NCI-H526 (cell line): ENCODE measurements at regions not wholly inside any gene's neighbourhood (a gene's known extent, or its start where the extent isn't known, plus 50 kb on each side); places are given as distances from the start of the nearest gene placed in this dataset.

ENCODE experiments used
- DNase-seq, 2 experiments: peaks; one replicate each; lab custom pipeline; 2025; lab: John Stamatoyannopoulos, UW

DNA sequence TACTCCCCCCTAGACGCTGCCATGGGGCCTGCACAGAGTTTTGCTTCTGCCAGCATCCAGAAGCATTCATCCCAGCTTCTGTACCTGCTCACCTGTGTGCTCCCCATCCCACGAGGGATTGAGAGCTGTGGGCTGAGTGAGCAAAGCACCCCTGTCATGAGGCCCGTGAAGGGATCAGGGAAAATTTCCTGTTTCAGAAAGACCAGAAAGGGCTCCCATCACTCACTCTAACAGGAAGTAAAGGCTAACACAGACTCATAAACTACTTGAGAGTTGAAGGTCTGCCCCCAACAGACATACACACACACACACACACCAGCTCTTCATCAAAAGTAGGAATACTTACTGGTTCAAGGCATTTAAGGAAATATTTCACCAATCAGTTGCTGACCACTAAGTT lies 256.5 kb upstream of the NT5E start:
- no peak for DNase-seq

DNA sequence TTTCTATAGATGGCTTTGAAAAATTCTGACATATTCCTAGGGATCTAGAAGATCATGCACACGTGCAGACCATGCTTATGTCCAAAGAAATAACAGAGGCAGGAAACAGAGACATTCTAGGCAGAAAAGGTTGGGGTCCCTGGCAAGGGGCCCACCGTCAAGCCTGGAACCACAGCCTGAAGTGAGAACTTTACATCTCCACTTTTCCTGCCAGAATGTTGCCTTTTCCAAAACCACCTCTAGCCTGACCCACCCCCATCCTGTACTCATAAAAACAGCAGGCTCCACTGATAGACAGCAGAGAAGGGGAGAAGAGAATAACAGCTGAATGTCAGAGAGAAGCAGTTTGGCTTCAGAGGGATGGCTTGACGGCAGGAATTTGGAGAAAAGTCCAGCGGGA lies 257.3 kb upstream of the NT5E start:
- DNase-seq: no peak

GRCh38 chr6:85192186-85192585 lies 257.7 kb upstream of the NT5E start:
- DNase-seq: no peak

DNA sequence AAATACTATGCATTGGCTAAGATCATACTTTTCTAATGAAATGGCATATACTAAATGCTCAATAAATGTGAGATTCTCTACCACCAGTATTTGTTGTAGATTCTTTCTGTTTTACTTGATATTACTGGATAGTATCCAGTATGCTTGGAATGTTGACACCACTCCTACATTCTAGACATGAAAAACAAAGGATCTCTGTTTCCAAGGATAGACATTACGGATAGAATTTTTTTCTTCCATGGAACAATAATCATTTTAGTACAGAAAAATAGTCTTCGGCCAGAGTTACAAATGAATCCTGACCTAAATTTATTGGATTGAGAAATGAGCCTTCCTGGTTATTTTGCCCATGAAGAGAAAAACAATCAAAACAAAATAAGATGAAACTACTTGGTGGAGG lies 258.2 kb upstream of the NT5E start:
- DNase-seq: no peak

GRCh38 chr6:85186546-85187175 lies 263.2 kb upstream of the NT5E start:
- DNase-seq: no peak

DNA sequence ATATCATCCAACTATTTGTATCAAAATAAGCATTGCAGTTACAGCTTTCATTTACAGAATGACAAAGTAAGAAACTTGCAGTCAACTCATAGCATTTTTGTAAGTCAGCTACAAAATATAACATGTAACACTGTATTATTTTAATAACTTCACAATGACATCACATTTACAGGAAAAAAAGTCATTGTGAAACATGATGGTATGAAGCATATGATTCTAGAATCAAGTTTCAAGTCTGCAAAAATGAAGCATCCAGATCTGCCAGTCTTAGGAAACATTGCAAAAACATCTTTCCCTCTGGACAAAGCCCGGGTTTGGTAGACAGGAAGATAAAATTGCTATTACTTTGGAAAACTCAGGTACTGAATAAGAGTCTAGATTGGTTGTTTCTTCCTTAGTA lies 263.9 kb upstream of the NT5E start:
- no peak for DNase-seq

GRCh38 chr6:85183841-85184240 lies 266.0 kb upstream of the NT5E start:
- DNase-seq: no peak

- no peak for DNase-seq
These were observed 277.2 kb upstream of the NT5E start for GRCh38 chr6:85172705-85173104.

DNA sequence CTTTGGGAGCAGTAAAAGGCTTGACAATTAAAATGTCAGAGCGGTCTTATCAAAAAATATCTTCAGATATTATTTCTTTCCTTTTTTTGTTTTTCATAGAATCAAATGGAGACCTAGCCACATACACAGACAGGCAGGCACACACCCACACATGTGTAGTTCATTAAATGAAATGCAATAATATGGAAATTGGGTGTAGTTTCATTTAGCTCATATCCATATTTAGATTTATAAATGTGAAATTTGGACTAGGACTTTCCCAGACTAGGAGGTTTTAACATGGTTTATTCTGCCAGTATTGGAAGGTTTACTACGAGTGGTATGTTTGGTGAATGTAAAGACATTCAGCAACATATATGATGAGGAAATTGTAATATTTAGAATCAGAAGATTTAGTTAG lies 277.7 kb upstream of the NT5E start:
- no peak for DNase-seq

DNA sequence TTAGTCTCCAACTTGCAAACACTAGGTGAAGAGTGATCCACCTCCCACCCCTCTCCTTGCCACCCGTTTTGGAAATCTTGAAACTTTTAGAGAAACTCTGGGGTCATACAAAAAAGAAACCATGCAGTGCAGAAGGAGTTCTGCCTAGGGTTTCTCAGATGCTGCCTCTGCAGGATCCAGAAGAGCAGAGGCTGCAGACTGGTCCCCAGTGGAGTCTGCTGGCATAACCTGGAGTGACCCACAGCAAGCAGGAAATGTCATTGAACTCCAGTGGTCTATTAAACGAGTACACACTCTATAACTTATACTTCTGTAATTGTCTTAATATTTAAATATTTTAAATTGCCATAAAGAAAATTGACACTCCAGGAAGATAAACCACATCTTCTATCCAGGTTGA lies 280.7 kb upstream of the NT5E start:
- DNase-seq: no peak

DNA sequence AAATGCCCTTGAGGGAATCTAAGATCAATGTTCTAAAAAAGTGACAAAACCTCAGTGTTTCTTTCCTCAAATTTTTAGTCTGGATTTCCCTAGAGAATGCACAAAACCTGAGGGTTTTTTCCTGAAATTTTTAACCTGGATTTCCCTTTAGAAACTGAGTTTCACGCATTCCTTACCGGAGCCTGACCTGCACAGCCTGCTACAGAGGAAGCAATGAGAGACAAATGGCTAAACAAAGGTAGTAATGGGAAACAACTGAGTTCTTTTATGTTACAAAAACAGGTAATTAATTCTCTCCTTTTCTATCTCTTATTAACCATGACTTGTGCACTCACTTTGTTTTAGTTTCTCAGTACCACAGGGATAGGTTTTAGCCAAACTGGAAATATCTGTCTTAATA lies 281.7 kb upstream of the NT5E start:
- no peak for DNase-seq

GRCh38 chr6:85166114-85166741 lies 283.7 kb upstream of the NT5E start:
- DNase-seq: no peak

DNA sequence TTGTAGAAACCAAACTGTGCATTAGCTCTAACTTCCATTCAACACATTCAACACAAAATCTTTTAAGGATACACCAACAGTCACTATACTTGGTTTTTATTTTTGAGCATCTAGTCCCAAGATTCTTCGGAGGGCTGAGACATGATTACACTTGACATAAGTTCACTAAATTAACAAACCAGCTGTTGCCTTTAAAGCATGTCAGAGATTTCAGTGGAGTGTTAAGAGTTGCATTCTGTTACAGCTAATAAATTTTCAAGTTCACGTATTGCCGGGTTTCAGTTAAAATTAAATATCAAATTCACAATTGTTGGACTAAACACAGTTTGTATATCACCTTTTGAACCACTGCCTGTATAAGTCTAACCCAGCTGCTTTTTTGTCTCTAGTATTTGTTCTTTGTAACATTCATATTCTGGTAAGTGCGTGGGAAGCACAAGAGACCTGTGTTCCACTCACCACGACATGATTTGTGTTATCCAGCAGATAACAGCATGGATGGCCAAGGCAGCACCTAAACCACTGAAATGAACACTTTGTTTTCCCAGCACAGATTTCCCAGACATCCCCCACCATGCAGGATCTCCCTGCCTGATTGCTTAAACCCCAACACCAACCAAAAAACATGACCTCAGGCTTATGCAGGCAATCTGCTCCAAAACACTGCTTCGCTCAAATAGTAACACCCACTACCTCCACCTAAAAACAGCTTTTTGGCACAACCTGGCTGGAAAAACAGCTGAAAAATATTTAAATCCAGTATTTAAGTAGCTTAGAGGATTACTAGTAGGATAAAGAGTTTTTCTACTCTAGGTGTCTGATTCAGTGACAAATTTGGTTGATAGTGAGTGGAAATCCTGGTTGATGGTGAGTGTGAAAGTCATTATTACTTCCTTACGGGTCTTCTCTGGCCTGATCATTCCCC lies 286.5 kb upstream of the NT5E start:
- DNase-seq: no peak

- DNase-seq: no peak
These were observed 292.6 kb upstream of the NT5E start for GRCh38 chr6:85157311-85157710.

DNA sequence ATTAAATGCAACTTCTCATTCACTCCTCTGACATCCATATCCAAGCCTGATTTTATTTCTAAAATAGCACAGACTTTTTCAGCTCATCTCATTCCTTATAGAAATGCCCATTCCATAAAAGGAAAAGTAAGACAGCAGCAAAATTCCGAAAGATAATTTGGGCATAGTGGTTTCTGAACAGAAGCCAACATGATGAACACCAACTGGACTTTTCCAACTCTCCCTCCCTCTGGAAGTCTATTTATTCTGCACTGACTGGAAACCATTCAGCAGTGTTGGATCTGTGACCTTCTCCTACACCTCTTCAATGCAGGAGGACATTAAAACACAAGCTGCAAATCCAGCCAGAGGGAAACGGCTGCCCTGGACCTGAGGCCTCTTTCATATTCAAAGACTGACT lies 306.2 kb upstream of the NT5E start:
- DNase-seq: no peak

DNA sequence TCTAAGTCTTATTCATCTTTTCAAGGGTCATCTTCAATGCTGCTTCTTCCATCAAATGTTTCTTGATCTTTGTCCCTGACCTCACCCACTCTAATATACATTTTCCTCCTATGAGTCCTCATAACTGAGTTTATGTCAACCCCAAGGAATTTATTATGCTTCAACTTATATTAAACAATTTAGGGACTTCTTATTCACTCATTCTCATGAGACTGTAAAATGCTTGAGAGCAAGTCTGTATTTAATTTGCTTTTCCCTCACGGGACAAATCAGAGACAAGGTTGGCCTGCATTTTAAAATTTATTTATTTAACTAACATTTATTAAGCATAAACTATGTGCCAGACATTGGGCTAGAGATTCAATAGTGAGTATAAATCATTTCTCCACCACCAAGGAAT lies 312.0 kb upstream of the NT5E start:
- no peak for DNase-seq

GRCh38 chr6:85136310-85136709 lies 313.6 kb upstream of the NT5E start:
- DNase-seq: no peak

DNA sequence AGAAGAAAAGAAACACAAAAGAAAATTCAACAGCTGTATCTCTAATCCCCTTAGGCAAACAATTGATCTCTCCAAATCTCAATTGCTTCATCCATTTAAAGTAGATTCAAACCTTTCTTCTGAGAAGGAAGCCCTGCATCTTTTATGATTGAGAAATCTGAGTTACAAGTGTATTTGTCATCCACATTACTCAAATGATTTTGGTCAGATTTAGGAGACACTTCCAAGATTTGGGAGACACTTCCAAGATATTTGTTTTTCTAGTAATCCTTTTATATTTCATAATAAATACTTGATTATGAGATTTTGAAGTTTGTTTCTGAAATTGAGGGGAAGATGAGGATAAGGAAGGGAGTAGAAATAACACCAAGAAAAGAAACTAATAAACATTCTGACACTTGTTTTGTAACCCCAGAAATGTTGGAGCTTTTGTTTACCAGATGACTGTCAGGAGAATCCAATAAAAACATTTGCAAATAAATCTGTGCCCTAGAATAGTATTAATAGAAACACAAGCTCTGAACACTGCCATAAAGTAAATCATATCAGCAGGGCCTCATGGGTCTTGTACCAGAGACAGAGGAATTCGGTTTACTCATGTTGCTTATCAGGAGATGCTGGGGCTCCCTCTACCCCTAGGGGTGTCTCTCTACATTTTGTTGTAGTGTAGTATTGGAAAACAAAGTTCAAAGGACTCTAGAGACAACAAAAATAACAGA lies 314.3 kb upstream of the NT5E start:
- DNase-seq: no peak

- no peak for DNase-seq
These were observed 315.7 kb upstream of the NT5E start for GRCh38 chr6:85134172-85134571.

GRCh38 chr6:85132091-85132490 lies 317.8 kb upstream of the NT5E start:
- DNase-seq: no peak

DNA sequence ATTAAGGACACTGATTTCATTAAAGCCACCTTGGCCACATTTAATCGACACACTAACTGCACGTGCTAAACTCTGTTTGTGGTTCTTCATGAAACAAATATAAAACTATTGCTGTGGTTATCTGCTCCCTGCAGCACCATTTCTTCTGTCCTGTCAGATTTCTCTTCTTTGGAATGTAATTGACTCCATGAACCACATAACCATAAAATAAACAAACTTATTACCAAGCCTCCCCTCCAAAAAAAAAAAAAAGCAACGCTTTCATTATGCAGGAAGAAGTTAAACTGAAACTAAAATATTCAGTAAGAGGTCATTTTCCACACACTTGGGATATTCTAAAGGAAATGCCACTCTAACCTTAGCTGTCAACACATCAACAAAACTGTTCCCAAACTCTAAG lies 319.1 kb upstream of the NT5E start:
- DNase-seq: no peak

- DNase-seq: no peak
These were observed 320.0 kb upstream of the NT5E start for GRCh38 chr6:85129881-85130280.

- DNase-seq: no peak
These were observed 321.1 kb upstream of the NT5E start for GRCh38 chr6:85128781-85129180.
